PC-3 (cell line): ENCODE measurements at regions not wholly inside any gene's neighbourhood (a gene's known extent, or its start where the extent isn't known, plus 50 kb on each side); places are given as distances from the start of the nearest gene placed in this dataset.

Experiments used
- CTCF ChIP-seq: fragments of 300-600 bp; sonication (generic); conservative IDR thresholded peaks from 2 replicates; pipeline ENCODE4 v1.5.1; 2017; ENCODE audit warnings: antibody characterized with exemption, low read depth, mild to moderate bottlenecking, low read length
- EZH2 ChIP-seq: fragments of 300-600 bp; sonication (generic); IDR thresholded peaks from one replicate; pipeline ENCODE4 v1.6.1; 2017; ENCODE audit warnings: antibody characterized with exemption, mild to moderate bottlenecking, low read length; ENCODE audit not compliant: unreplicated experiment
- EZH2phosphoT487 ChIP-seq: fragments of 300-600 bp; sonication (generic); IDR thresholded peaks from 2 replicates; pipeline ENCODE4 v1.6.1; 2018; ENCODE audit warnings: mild to moderate bottlenecking, antibody characterized with exemption, low read length, borderline replicate concordance

GRCh38 chr2:72004201-72004915, 143.3 kb downstream of the CYP26B1 start:
- TF ChIP-seq CTCF (no peak), EZH2 (no peak), EZH2phosphoT487 (no peak)
